GM19455 (cell line): ENCODE measurements at regions not wholly inside any gene's neighbourhood (a gene's known extent, or its start where the extent isn't known, plus 50 kb on each side); places are given as distances from the start of the nearest gene placed in this dataset.

Source experiments
- ATAC-seq: cut with Tn5 transposase; IDR thresholded peaks from one replicate; pipeline ENCODE4 v1.9.1; 2021; ENCODE audit not compliant: unreplicated experiment

- no peak for ATAC-seq
These were observed 152.3 kb downstream of the DLEU7 start for GRCh38 chr13:50691176-50691680.

- ATAC-seq, result no peak
These were observed 151.7 kb downstream of the DLEU7 start for GRCh38 chr13:50691681-50692263.

- no peak for ATAC-seq
These were observed 151.0 kb downstream of the DLEU7 start for GRCh38 chr13:50692396-50692915.

- ATAC-seq, result no peak
These were observed 149.8 kb downstream of the DLEU7 start for GRCh38 chr13:50693727-50694126.

- no peak for ATAC-seq
These were observed 145.5 kb downstream of the DLEU7 start for GRCh38 chr13:50697746-50698539.

GRCh38 chr13:50699874-50700663 is 143.4 kb downstream of the DLEU7 start:
- no peak for ATAC-seq

- no peak for ATAC-seq
These were observed 142.7 kb downstream of the DLEU7 start for GRCh38 chr13:50700664-50701305.

GRCh38 chr13:50701469-50701868 is 142.0 kb downstream of the DLEU7 start:
- no peak for ATAC-seq

GRCh38 chr13:50706505-50706904 is 137.0 kb downstream of the DLEU7 start:
- ATAC-seq, result no peak

- no peak for ATAC-seq
These were observed 135.9 kb downstream of the DLEU7 start for GRCh38 chr13:50707628-50708027.

- ATAC-seq, result no peak
These were observed 135.0 kb downstream of the DLEU7 start for GRCh38 chr13:50708461-50708860.

- no peak for ATAC-seq
These were observed 134.4 kb downstream of the DLEU7 start for GRCh38 chr13:50709058-50709457.

GRCh38 chr13:50711131-50711815 is 132.2 kb downstream of the DLEU7 start:
- no peak for ATAC-seq

- no peak for ATAC-seq
These were observed 131.5 kb downstream of the DLEU7 start for GRCh38 chr13:50711996-50712395.

GRCh38 chr13:50712456-50712855 is 131.0 kb downstream of the DLEU7 start:
- no peak for ATAC-seq

GRCh38 chr13:50712881-50713280 is 130.6 kb downstream of the DLEU7 start:
- ATAC-seq, result no peak

- ATAC-seq, result no peak
These were observed 129.8 kb downstream of the DLEU7 start for GRCh38 chr13:50713523-50714248.

- ATAC-seq, result no peak
These were observed 128.6 kb downstream of the DLEU7 start for GRCh38 chr13:50714891-50715290.

- ATAC-seq, result no peak
These were observed 127.9 kb downstream of the DLEU7 start for GRCh38 chr13:50715402-50716146.
